Peyer's patch (tissue), 4 donors: ENCODE measurements at regions not wholly inside any gene's neighbourhood (a gene's known extent, or its start where the extent isn't known, plus 50 kb on each side); places are given as distances from the start of the nearest gene placed in this dataset.

Experiments
- DNase-seq, 3 donors: peaks; one replicate each; pipeline ENCODE4 v3.0.0-alpha.2; 2017 to 2019
- H3K27ac ChIP-seq, 4 donors: fragments of 200-600 bp; sonication (generic); one replicate each; pipeline ENCODE4 v1.5.1; 2016 to 2019
- H3K27me3 ChIP-seq, 2 donors: fragments of 200-600 bp; sonication (generic); one replicate each; pipeline ENCODE4 v1.5.1; 2019
- H3K36me3 ChIP-seq, 3 donors: fragments of 200-600 bp; sonication (generic); one replicate each; pipeline ENCODE4 v1.5.1; 2016 to 2019
- H3K4me1 ChIP-seq, 4 donors: fragments of 200-600 bp; sonication (generic); one replicate each; pipeline ENCODE4 v1.5.1; 2016 to 2019
- H3K4me3 ChIP-seq, 4 donors: fragments of 200-600 bp; sonication (generic); 1 replicate in 3 of 4; 2 replicates in 1 of 4; pipeline ENCODE4 v1.5.1; 2016 to 2019; ENCODE audit warnings: mild to moderate bottlenecking in 1 of 4
- H3K9me3 ChIP-seq, 4 donors: fragments of 200-600 bp; sonication (generic); one replicate each; pipeline ENCODE4 v1.5.1; 2016 to 2019; ENCODE audit warnings: mild to moderate bottlenecking in 1 of 4
- POLR2A ChIP-seq, 2 donors: fragments of 450-650 bp; IDR thresholded peaks; one replicate each; pipeline ENCODE4 v1.5.1; 2017; ENCODE audit warnings: antibody characterized with exemption in 2 of 2, mild to moderate bottlenecking in 2 of 2, moderate library complexity in 2 of 2
- TF ChIP-seq, protein P1 (sequence below), 6 experiments: fragments of 450-650 bp in 4 of 6; fragments of 200-600 bp in 2 of 6; sonication (generic) in 1 of 6; IDR thresholded peaks; one replicate each; pipeline ENCODE4 v1.5.1; 2017 to 2019; ENCODE audit warnings: antibody characterized with exemption in 6 of 6, mild to moderate bottlenecking in 3 of 6, moderate library complexity in 1 of 6

DNA sequence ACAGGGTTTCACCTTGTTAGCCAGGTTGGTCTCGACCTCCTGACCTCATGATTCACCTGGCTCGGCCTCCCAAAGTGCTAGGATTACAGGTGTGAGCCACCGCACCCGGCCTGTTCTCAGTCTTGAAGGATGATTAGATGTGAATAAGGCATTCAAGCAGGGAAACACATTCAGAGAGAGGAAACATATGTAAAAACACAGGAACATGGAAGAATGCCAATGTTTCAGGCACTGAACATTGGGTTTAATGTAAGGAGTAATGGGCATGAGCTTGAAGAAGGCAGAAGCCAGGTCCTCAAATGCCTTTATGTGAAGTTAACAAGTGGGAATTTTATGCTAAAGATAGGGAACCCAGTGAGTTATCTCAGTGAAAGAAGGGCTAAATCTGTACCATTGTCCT, 74.3 kb downstream of the ARL4A start:
- H3K9me3 ChIP-seq, result no peaks in the 10 kb centered on the region
- no peaks in the 10 kb centered on the region for H3K36me3 ChIP-seq
- H3K27me3 ChIP-seq, result no peaks in the 10 kb centered on the region
- no peaks in the 10 kb centered on the region for H3K4me1 ChIP-seq
- no peak for TF ChIP-seq POLR2A (IDR thresholded peaks at IDR 0.05)
- TF ChIP-seq, protein P1, sequence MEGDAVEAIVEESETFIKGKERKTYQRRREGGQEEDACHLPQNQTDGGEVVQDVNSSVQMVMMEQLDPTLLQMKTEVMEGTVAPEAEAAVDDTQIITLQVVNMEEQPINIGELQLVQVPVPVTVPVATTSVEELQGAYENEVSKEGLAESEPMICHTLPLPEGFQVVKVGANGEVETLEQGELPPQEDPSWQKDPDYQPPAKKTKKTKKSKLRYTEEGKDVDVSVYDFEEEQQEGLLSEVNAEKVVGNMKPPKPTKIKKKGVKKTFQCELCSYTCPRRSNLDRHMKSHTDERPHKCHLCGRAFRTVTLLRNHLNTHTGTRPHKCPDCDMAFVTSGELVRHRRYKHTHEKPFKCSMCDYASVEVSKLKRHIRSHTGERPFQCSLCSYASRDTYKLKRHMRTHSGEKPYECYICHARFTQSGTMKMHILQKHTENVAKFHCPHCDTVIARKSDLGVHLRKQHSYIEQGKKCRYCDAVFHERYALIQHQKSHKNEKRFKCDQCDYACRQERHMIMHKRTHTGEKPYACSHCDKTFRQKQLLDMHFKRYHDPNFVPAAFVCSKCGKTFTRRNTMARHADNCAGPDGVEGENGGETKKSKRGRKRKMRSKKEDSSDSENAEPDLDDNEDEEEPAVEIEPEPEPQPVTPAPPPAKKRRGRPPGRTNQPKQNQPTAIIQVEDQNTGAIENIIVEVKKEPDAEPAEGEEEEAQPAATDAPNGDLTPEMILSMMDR (IDR thresholded peaks at IDR 0.05), result no peak
- H3K27ac ChIP-seq, result no peak overlapping the region
- no peak overlapping the region for H3K4me3 ChIP-seq
- DNase-seq, result no peak

GRCh38 chr7:12764458-12764891, 77.0 kb downstream of the ARL4A start:
- TF ChIP-seq, protein P1 (IDR thresholded peaks at IDR 0.05), result no peak
- TF ChIP-seq POLR2A (IDR thresholded peaks at IDR 0.05), result no peak
- Histone ChIP-seq H3K27me3 (no peaks in the 10 kb centered on the region), H3K36me3 (no peaks in the 10 kb centered on the region), H3K9me3 (no peaks in the 10 kb centered on the region), H3K4me3 (no peak overlapping the region), H3K27ac (no peak overlapping the region), H3K4me1 (no peaks in the 10 kb centered on the region)
- DNase-seq, result no peak

GRCh38 chr7:12765431-12766100, 78.1 kb downstream of the ARL4A start:
- Histone ChIP-seq H3K9me3 (no peaks in the 10 kb centered on the region), H3K27ac (no peak overlapping the region), H3K4me3 (no peak overlapping the region), H3K27me3 (no peaks in the 10 kb centered on the region), H3K36me3 (no peaks in the 10 kb centered on the region), H3K4me1 (no peaks in the 10 kb centered on the region)
- no peak for DNase-seq
- TF ChIP-seq, protein P1 (IDR thresholded peaks at IDR 0.05), result no peak
- TF ChIP-seq POLR2A (IDR thresholded peaks at IDR 0.05), result no peak

- Histone ChIP-seq H3K9me3 (no peaks in the 10 kb centered on the region), H3K36me3 (no peaks in the 10 kb centered on the region), H3K27ac (no peak overlapping the region), H3K27me3 (no peaks in the 10 kb centered on the region), H3K4me3 (no peak overlapping the region), H3K4me1 (peaks cover 0 to 4% (median 0%) of the 10 kb centered on the region in 4 donors)
- DNase-seq, result no peak
- no peak for TF ChIP-seq POLR2A (IDR thresholded peaks at IDR 0.05)
- TF ChIP-seq, protein P1 (IDR thresholded peaks at IDR 0.05), result no peak
These were observed 79.0 kb downstream of the ARL4A start for GRCh38 chr7:12766416-12766815.

DNA sequence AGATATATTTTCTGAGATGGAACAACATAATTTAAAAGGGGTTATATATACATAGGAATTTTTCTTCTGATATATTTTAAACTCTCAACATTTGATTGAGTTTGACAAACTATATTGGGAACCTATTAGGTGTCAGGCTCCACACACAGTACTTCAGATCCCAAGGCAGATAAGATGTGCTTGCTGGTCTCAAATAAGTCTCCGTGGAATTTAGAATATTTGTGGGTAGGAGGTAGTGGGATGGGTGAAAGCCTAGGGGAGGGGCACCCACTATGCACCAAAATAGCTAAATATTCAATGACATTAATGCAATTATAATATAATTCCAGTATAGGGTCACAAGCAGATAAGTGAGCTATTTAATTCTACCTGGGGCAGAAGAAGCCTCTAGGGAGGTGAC, 81.5 kb downstream of the ARL4A start:
- no peak for DNase-seq
- Histone ChIP-seq H3K27ac (no peak overlapping the region), H3K4me3 (no peak overlapping the region), H3K9me3 (no peaks in the 10 kb centered on the region), H3K27me3 (no peaks in the 10 kb centered on the region), H3K36me3 (no peaks in the 10 kb centered on the region), H3K4me1 (peaks cover 0 to 9% (median 0%) of the 10 kb centered on the region in 4 donors)
- TF ChIP-seq, protein P1 (IDR thresholded peaks at IDR 0.05), result no peak
- no peak for TF ChIP-seq POLR2A (IDR thresholded peaks at IDR 0.05)
